ENCODE measurements at regions not wholly inside any gene's neighbourhood (a gene's known extent, or its start where the extent isn't known, plus 50 kb on each side); places are given as distances from the start of the nearest gene placed in this dataset.
"Not testable (repeated sequence)": the region's sequence is repeated elsewhere in the genome, so short reads cannot be mapped to it uniquely, and the experiment has no call there.

GRCh38 chr14:43168371-43168925 is 1338.6 kb downstream of the FSCB start:
- no peak for DNase-seq (ENCODE audit: low spot score)

- no peak for DNase-seq (ENCODE audit: low spot score)
These were observed 1340.9 kb downstream of the FSCB start for GRCh38 chr14:43166163-43166562.

GRCh38 chr14:43165651-43166050 is 1341.4 kb downstream of the FSCB start:
- no peak for DNase-seq (ENCODE audit: low spot score)

GRCh38 chr14:43161477-43161876 is 1345.6 kb downstream of the FSCB start:
- DNase-seq (ENCODE audit: low spot score): no peak

- no peak for DNase-seq (ENCODE audit: low spot score)
These were observed 1349.4 kb downstream of the FSCB start for GRCh38 chr14:43157661-43158060.

GRCh38 chr14:43155924-43156323 is 1351.2 kb downstream of the FSCB start:
- no peak for DNase-seq (ENCODE audit: low spot score)

- DNase-seq (ENCODE audit: low spot score): no peak
These were observed 1351.8 kb downstream of the FSCB start for GRCh38 chr14:43155258-43155657.

GRCh38 chr14:43147485-43147884 is 1359.6 kb downstream of the FSCB start:
- no peak for DNase-seq (ENCODE audit: low spot score)

GRCh38 chr14:43145361-43145760 is 1361.7 kb downstream of the FSCB start:
- DNase-seq (ENCODE audit: low spot score): no peak

GRCh38 chr14:43143106-43143505 is 1364.0 kb downstream of the FSCB start:
- no peak for DNase-seq (ENCODE audit: low spot score)

- no peak for DNase-seq (ENCODE audit: low spot score)
These were observed 1365.4 kb downstream of the FSCB start for GRCh38 chr14:43141636-43142191.

GRCh38 chr14:43140453-43140852 is 1366.6 kb downstream of the FSCB start:
- DNase-seq (ENCODE audit: low spot score): no peak

GRCh38 chr14:43135877-43136411 is 1371.1 kb downstream of the FSCB start:
- no peak for DNase-seq (ENCODE audit: low spot score)

GRCh38 chr14:43132441-43132840 is 1374.6 kb downstream of the FSCB start:
- no peak for DNase-seq (ENCODE audit: low spot score)

- not testable (repeated sequence) for DNase-seq (ENCODE audit: low spot score)
These were observed 1378.7 kb downstream of the FSCB start for GRCh38 chr14:43128429-43128828.

GRCh38 chr14:43127874-43128273 is 1379.2 kb downstream of the FSCB start:
- not testable (repeated sequence) for DNase-seq (ENCODE audit: low spot score)

- no peak for DNase-seq (ENCODE audit: low spot score)
These were observed 1383.5 kb downstream of the FSCB start for GRCh38 chr14:43123544-43123943.

- no peak for DNase-seq (ENCODE audit: low spot score)
These were observed 1387.4 kb downstream of the FSCB start for GRCh38 chr14:43119672-43120071.

GRCh38 chr14:43116341-43116740 is 1390.7 kb downstream of the FSCB start:
- DNase-seq (ENCODE audit: low spot score): no peak

GRCh38 chr14:43105305-43105704 is 1401.8 kb downstream of the FSCB start:
- no peak for DNase-seq (ENCODE audit: low spot score)

GRCh38 chr14:43090380-43090779 is 1416.7 kb downstream of the FSCB start:
- DNase-seq (ENCODE audit: low spot score): no peak

GRCh38 chr14:43087666-43088065 is 1419.4 kb downstream of the FSCB start:
- no peak for DNase-seq (ENCODE audit: low spot score)

- no peak for DNase-seq (ENCODE audit: low spot score)
These were observed 1421.3 kb downstream of the FSCB start for GRCh38 chr14:43085819-43086218.

- not testable (repeated sequence) for DNase-seq (ENCODE audit: low spot score)
These were observed 1439.7 kb downstream of the FSCB start for GRCh38 chr14:43067372-43067771.
